ENCODE measurements at regions not wholly inside any gene's neighbourhood (a gene's known extent, or its start where the extent isn't known, plus 50 kb on each side); places are given as distances from the start of the nearest gene placed in this dataset.

DNA sequence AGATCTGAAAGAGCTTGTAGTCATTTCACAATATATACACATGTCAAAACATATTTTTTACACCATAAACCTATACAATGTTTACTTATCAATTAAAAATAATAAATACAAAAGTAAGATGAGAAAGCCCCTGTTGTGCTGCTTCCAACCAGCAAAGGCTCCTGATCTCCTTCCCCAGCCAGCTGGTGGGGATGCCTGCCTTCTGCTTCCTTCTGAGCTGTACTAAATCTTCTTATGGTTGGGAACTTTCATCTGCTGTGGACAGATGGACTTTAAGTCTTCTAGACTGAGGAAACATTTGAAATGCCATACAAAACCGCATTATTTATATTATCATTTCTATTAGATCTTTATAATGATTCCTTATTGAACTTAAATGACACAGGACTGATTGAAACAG lies 745.3 kb upstream of the CHD1 start:
- no peak overlapping the region for H3K4me2 ChIP-seq (ENCODE audit: low read length)

GRCh38 chr5:99664972-99665371 lies 736.2 kb upstream of the CHD1 start:
- Histone ChIP-seq H3K4me3 (ENCODE audit: low read depth, low read length) (no peak overlapping the region), H3K4me1 (ENCODE audit: control insufficient read depth in 1 of 2, insufficient read depth in 2 of 2, low read length in 2 of 2) (no peaks in the 10 kb centered on the region), H3K4me2 (ENCODE audit: low read length) (no peak overlapping the region), H3K27ac (ENCODE audit: low read depth, low read length) (no peak overlapping the region), H4K91ac (ENCODE audit: low read depth, low read length) (no peak overlapping the region), H4K8ac (ENCODE audit: low read depth, low read length) (no peak overlapping the region), H3K23ac (ENCODE audit: low read length) (no peak overlapping the region), H3K27me3 (ENCODE audit: insufficient read depth, low read length) (no peaks in the 10 kb centered on the region), H3K79me2 (ENCODE audit: control insufficient read depth, insufficient read depth, low read length, poor library complexity) (no peaks in the 10 kb centered on the region), H3K9ac (ENCODE audit: low read length) (no peak overlapping the region), H3K14ac (ENCODE audit: low read length) (no peak overlapping the region), H3K9me3 (ENCODE audit: insufficient read depth, low read depth, low read length) (no peaks in the 10 kb centered on the region), H2BK120ac (ENCODE audit: insufficient read depth, low read length, poor library complexity) (no peak overlapping the region), H2BK5ac (ENCODE audit: low read depth, low read length, poor library complexity) (no peak overlapping the region), H2BK12ac (ENCODE audit: low read length) (no peak overlapping the region), H3K36me3 (ENCODE audit: control insufficient read depth in 1 of 2, insufficient read depth in 2 of 2, low read length in 2 of 2) (no peaks in the 10 kb centered on the region), H2AFZ (ENCODE audit: insufficient read depth, low read length, poor library complexity) (no peak overlapping the region), H3K4ac (ENCODE audit: low read depth, low read length) (no peak overlapping the region), H3K18ac (ENCODE audit: low read length) (no peak overlapping the region), H3K79me1 (ENCODE audit: low read length) (no peaks in the 10 kb centered on the region), H4K12ac (ENCODE audit: low read depth, low read length) (no peak overlapping the region), H2AK5ac (ENCODE audit: low read length) (no peak overlapping the region)
- no peak for DNase-seq

More for the DNA sequence above, 745.3 kb upstream of the CHD1 start:
- Histone ChIP-seq H3K4me1 (ENCODE audit: control insufficient read depth in 1 of 2, insufficient read depth in 2 of 2, low read length in 2 of 2) (no peaks in the 10 kb centered on the region), H2AFZ (ENCODE audit: insufficient read depth, low read length, poor library complexity) (no peak overlapping the region), H3K4ac (ENCODE audit: low read depth, low read length) (no peak overlapping the region), H2AK5ac (ENCODE audit: low read length) (no peak overlapping the region), H2BK120ac (ENCODE audit: insufficient read depth, low read length, poor library complexity) (no peak overlapping the region), H4K8ac (ENCODE audit: low read depth, low read length) (no peak overlapping the region), H3K14ac (ENCODE audit: low read length) (no peak overlapping the region), H3K23ac (ENCODE audit: low read length) (no peak overlapping the region), H3K4me3 (ENCODE audit: low read depth, low read length) (no peak overlapping the region), H2BK12ac (ENCODE audit: low read length) (no peak overlapping the region), H3K18ac (ENCODE audit: low read length) (no peak overlapping the region), H3K27ac (ENCODE audit: low read depth, low read length) (no peak overlapping the region), H4K12ac (ENCODE audit: low read depth, low read length) (no peak overlapping the region), H3K36me3 (ENCODE audit: control insufficient read depth in 1 of 2, insufficient read depth in 2 of 2, low read length in 2 of 2) (no peaks in the 10 kb centered on the region), H3K9ac (ENCODE audit: low read length) (no peak overlapping the region), H2BK5ac (ENCODE audit: low read depth, low read length, poor library complexity) (no peak overlapping the region), H3K79me1 (ENCODE audit: low read length) (no peaks in the 10 kb centered on the region), H3K27me3 (ENCODE audit: insufficient read depth, low read length) (no peaks in the 10 kb centered on the region), H3K79me2 (ENCODE audit: control insufficient read depth, insufficient read depth, low read length, poor library complexity) (no peaks in the 10 kb centered on the region), H3K9me3 (ENCODE audit: insufficient read depth, low read depth, low read length) (no peaks in the 10 kb centered on the region), H4K91ac (ENCODE audit: low read depth, low read length) (no peak overlapping the region)
- no CpG with 5 or more reads among the region's 1 CpG for WGBS (ENCODE audit: extremely low coverage, insufficient coverage, insufficient read length)
- DNase-seq: no peak

DNA sequence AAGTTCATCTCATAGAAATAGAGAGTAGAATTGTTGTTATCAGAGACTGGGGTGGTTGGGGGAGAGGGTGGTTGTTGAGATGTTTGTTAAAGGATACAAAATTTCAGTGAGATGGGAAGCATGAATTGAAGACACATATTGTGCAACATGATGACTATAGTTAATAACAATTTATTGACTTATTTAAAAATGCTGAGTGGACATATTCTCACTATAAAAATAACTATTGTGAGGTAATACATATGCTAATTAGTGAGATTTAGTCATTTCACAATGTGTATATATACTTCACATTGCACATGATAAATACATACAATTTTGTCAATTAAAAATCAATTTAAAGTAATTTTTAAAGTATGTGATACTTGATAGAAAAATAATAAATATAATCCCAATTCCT lies 722.5 kb upstream of the CHD1 start:
- Histone ChIP-seq H3K18ac (ENCODE audit: low read length) (no peak overlapping the region), H3K9me3 (ENCODE audit: insufficient read depth, low read depth, low read length) (no peaks in the 10 kb centered on the region), H3K36me3 (ENCODE audit: control insufficient read depth in 1 of 2, insufficient read depth in 2 of 2, low read length in 2 of 2) (no peaks in the 10 kb centered on the region), H3K27me3 (ENCODE audit: insufficient read depth, low read length) (no peaks in the 10 kb centered on the region), H2BK120ac (ENCODE audit: insufficient read depth, low read length, poor library complexity) (no peak overlapping the region), H3K79me1 (ENCODE audit: low read length) (no peaks in the 10 kb centered on the region), H2BK12ac (ENCODE audit: low read length) (no peak overlapping the region), H3K27ac (ENCODE audit: low read depth, low read length) (no peak overlapping the region), H3K4ac (ENCODE audit: low read depth, low read length) (no peak overlapping the region), H3K23ac (ENCODE audit: low read length) (no peak overlapping the region), H4K12ac (ENCODE audit: low read depth, low read length) (no peak overlapping the region), H2AK5ac (ENCODE audit: low read length) (no peak overlapping the region), H3K9ac (ENCODE audit: low read length) (no peak overlapping the region), H3K14ac (ENCODE audit: low read length) (no peak overlapping the region), H4K8ac (ENCODE audit: low read depth, low read length) (no peak overlapping the region), H2AFZ (ENCODE audit: insufficient read depth, low read length, poor library complexity) (no peak overlapping the region), H2BK5ac (ENCODE audit: low read depth, low read length, poor library complexity) (no peak overlapping the region), H4K91ac (ENCODE audit: low read depth, low read length) (no peak overlapping the region), H3K4me2 (ENCODE audit: low read length) (no peak overlapping the region), H3K4me1 (ENCODE audit: control insufficient read depth in 1 of 2, insufficient read depth in 2 of 2, low read length in 2 of 2) (no peaks in the 10 kb centered on the region), H3K4me3 (ENCODE audit: low read depth, low read length) (no peak overlapping the region), H3K79me2 (ENCODE audit: control insufficient read depth, insufficient read depth, low read length, poor library complexity) (no peaks in the 10 kb centered on the region)
- no peak for DNase-seq

GRCh38 chr5:99646011-99646647 lies 717.3 kb upstream of the CHD1 start:
- Histone ChIP-seq H3K18ac (ENCODE audit: low read length) (no peak overlapping the region), H3K14ac (ENCODE audit: low read length) (no peak overlapping the region), H4K8ac (ENCODE audit: low read depth, low read length) (no peak overlapping the region), H3K36me3 (ENCODE audit: control insufficient read depth in 1 of 2, insufficient read depth in 2 of 2, low read length in 2 of 2) (no peaks in the 10 kb centered on the region), H2BK120ac (ENCODE audit: insufficient read depth, low read length, poor library complexity) (no peak overlapping the region), H4K12ac (ENCODE audit: low read depth, low read length) (no peak overlapping the region), H2BK12ac (ENCODE audit: low read length) (no peak overlapping the region), H3K27me3 (ENCODE audit: insufficient read depth, low read length) (no peaks in the 10 kb centered on the region), H3K9ac (ENCODE audit: low read length) (no peak overlapping the region), H3K79me2 (ENCODE audit: control insufficient read depth, insufficient read depth, low read length, poor library complexity) (no peaks in the 10 kb centered on the region), H3K23ac (ENCODE audit: low read length) (no peak overlapping the region), H3K79me1 (ENCODE audit: low read length) (no peaks in the 10 kb centered on the region), H2BK5ac (ENCODE audit: low read depth, low read length, poor library complexity) (no peak overlapping the region), H3K4me3 (ENCODE audit: low read depth, low read length) (no peak overlapping the region), H2AK5ac (ENCODE audit: low read length) (no peak overlapping the region), H3K4me2 (ENCODE audit: low read length) (no peak overlapping the region), H4K91ac (ENCODE audit: low read depth, low read length) (no peak overlapping the region), H2AFZ (ENCODE audit: insufficient read depth, low read length, poor library complexity) (no peak overlapping the region), H3K9me3 (ENCODE audit: insufficient read depth, low read depth, low read length) (no peaks in the 10 kb centered on the region), H3K4ac (ENCODE audit: low read depth, low read length) (no peak overlapping the region), H3K27ac (ENCODE audit: low read depth, low read length) (no peak overlapping the region), H3K4me1 (ENCODE audit: control insufficient read depth in 1 of 2, insufficient read depth in 2 of 2, low read length in 2 of 2) (no peaks in the 10 kb centered on the region)
- DNase-seq: no peak
- no CpG with 5 or more reads among the region's 5 CpGs for WGBS (ENCODE audit: extremely low coverage, insufficient coverage, insufficient read length)
